Cardiac fibroblast (primary cell): ENCODE measurements at regions not wholly inside any gene's neighbourhood (a gene's known extent, or its start where the extent isn't known, plus 50 kb on each side); places are given as distances from the start of the nearest gene placed in this dataset.

Source experiments
- DNase-seq, 2 donors: peaks; one replicate each; pipeline versions ENCODE4 v3.0.0 to v3.0.0-alpha.2; 2010; ENCODE audit warnings: low read depth in 2 of 2
- H3K4me3 ChIP-seq, 2 donors: replicated peaks in 1 of 2; 1 replicate in 1 of 2; 2 replicates in 1 of 2; pipeline ENCODE4 v1.5.1; 2011; ENCODE audit warnings: low read depth in 2 of 2, low read length in 2 of 2, mild to moderate bottlenecking in 2 of 2, moderate library complexity in 1 of 2
- CTCF ChIP-seq: IDR thresholded peaks from one replicate; pipeline ENCODE4 v1.5.1; 2011; ENCODE audit warnings: low read depth, mild to moderate bottlenecking, low read length, inconsistent platforms

- no peak for DNase-seq
- H3K4me3 ChIP-seq = no peak overlapping the region
- no peak for TF ChIP-seq CTCF
These were observed 53.5 kb upstream of the CADM1 start for GRCh38 chr11:115557681-115558080.

- DNase-seq = no peak
- no peak for TF ChIP-seq CTCF
- H3K4me3 ChIP-seq = no peak overlapping the region
These were observed 52.8 kb upstream of the CADM1 start for GRCh38 chr11:115556984-115557383.

GRCh38 chr11:115555336-115556090 is 51.3 kb upstream of the CADM1 start:
- no peak for TF ChIP-seq CTCF
- H3K4me3 ChIP-seq = no peak overlapping the region
- DNase-seq = no peak
